ENCODE measurements at regions not wholly inside any gene's neighbourhood (a gene's known extent, or its start where the extent isn't known, plus 50 kb on each side); places are given as distances from the start of the nearest gene placed in this dataset.
"Not testable (repeated sequence)": the region's sequence is repeated elsewhere in the genome, so short reads cannot be mapped to it uniquely, and the experiment has no call there.

DNA sequence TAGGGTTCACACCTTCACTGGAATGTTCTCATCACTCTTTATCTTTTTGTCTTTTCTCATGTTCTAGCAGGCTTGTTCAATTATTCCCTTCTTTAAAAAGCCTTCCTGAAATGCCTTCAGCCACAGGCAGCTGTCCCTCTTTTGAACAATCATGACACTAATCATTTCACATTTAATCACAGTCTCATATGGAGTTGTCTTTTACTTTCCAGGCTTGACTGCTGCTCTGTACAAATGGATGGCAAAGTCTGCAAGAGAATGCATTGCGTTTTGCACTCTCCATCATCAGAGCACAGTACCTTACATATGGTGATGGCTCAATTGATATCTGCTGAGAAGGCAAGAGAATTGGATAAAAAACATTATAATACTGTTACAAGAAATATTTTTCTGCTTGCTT, 529.8 kb downstream of the DIPK2A start:
- Histone ChIP-seq H3K4me1 (no peaks in the 10 kb centered on the region), H3K9me3 (peaks cover 0 to 3% of the 10 kb centered on the region in 2 donors), H3K27ac (no peak overlapping the region), H3K27me3 (no peaks in the 10 kb centered on the region), H3K36me3 (no peaks in the 10 kb centered on the region), H3K4me3 (no peak overlapping the region)
- DNase-seq (no peak), ATAC-seq (no peak)
- intact Hi-C loops (cut with DNase I), result no loop called here
- no peak for TF ChIP-seq CTCF (IDR thresholded peaks at IDR 0.05)

GRCh38 chr3:144502402-144502801, 530.8 kb downstream of the DIPK2A start:
- H3K9me3 ChIP-seq, result peaks cover 0 to 3% of the 10 kb centered on the region in 2 donors
- intact Hi-C loops (cut with DNase I), result no loop called here
- no peaks in the 10 kb centered on the region for H3K36me3 ChIP-seq
- no peak overlapping the region for H3K27ac ChIP-seq
- TF ChIP-seq CTCF (IDR thresholded peaks at IDR 0.05), result no peak
- H3K4me1 ChIP-seq, result no peaks in the 10 kb centered on the region
- no peak overlapping the region for H3K4me3 ChIP-seq
- H3K27me3 ChIP-seq, result no peaks in the 10 kb centered on the region
- DNase-seq (no peak), ATAC-seq (no peak)

- H3K36me3 ChIP-seq; H3K4me1 ChIP-seq; H3K27me3 ChIP-seq; DNase-seq; H3K4me3 ChIP-seq; H3K9me3 ChIP-seq; H3K27ac ChIP-seq; ATAC-seq; intact Hi-C loops (cut with DNase I): not testable (repeated sequence)
Observed at GRCh38 chr3:144506375-144506774, 534.8 kb downstream of the DIPK2A start.

GRCh38 chr3:144511346-144511745, 539.7 kb downstream of the DIPK2A start:
- ATAC-seq (no peak), DNase-seq (no peak)
- Histone ChIP-seq H3K27me3 (no peaks in the 10 kb centered on the region), H3K4me3 (no peak overlapping the region), H3K27ac (no peak overlapping the region), H3K4me1 (no peaks in the 10 kb centered on the region), H3K36me3 (no peaks in the 10 kb centered on the region), H3K9me3 (peaks cover 0 to 1% of the 10 kb centered on the region in 2 donors)
- no peak for TF ChIP-seq CTCF (IDR thresholded peaks at IDR 0.05)
- intact Hi-C loops (cut with DNase I), result no loop called here

DNA sequence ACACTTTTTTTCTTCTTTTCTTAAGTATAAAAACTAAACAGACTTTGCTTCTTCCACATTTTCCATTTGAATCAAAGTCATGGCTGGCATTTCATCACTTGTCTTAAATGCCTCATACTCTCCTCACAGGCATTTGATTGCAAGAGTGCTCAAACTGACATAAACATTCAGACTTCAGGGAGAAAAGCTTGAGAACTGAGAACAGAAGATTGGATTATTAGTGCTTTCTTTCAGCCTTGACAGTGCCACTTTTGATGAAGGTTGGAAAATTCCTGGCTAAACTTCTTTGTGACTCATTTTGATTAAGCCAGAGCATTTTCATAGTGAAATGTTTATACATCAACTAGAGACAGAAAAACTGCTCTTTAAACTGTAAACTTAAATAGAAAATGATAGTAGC, 544.4 kb downstream of the DIPK2A start:
- DNase-seq, result no peak
- no peak for TF ChIP-seq CTCF (IDR thresholded peaks at IDR 0.05)
- no peak overlapping the region for H3K4me3 ChIP-seq
- no peaks in the 10 kb centered on the region for H3K9me3 ChIP-seq
- H3K27me3 ChIP-seq, result no peaks in the 10 kb centered on the region
- H3K36me3 ChIP-seq, result no peaks in the 10 kb centered on the region
- ATAC-seq, result no peak
- intact Hi-C loops (cut with DNase I), result no loop called here
- no peaks in the 10 kb centered on the region for H3K4me1 ChIP-seq
- no peak overlapping the region for H3K27ac ChIP-seq

DNA sequence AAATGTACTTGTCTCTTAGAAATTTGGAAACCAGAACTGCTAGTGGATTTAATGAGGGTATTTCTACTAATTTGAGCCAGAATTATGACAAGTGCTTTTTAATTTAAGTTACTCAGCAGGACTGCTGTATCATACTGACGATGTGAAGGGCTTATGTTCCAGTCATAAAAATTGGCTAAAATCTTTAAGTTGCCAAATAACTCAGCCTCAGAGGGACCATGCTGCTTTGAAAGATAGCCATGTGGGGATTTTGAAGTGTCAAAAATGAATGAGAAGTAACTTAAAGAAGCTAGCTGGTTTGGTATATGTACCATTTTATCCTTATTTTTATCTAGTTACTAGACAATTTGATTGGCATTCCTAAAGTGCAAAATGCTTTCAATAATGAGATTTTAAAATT, 545.0 kb downstream of the DIPK2A start:
- no peak for ATAC-seq
- TF ChIP-seq CTCF (IDR thresholded peaks at IDR 0.05), result no peak

More for the DNA sequence above, 545.0 kb downstream of the DIPK2A start:
- H3K27ac ChIP-seq, result no peak overlapping the region
- peak in 1 of 4 donors; percentile 33 for DNase-seq
- H3K4me1 ChIP-seq, result no peaks in the 10 kb centered on the region
- H3K9me3 ChIP-seq, result no peaks in the 10 kb centered on the region
- H3K27me3 ChIP-seq, result no peaks in the 10 kb centered on the region
- intact Hi-C loops (cut with DNase I), result no loop called here
- H3K4me3 ChIP-seq, result no peak overlapping the region
- H3K36me3 ChIP-seq, result no peaks in the 10 kb centered on the region

All from left lung (tissue), 4 donors.